ENCODE measurements at regions not wholly inside any gene's neighbourhood (a gene's known extent, or its start where the extent isn't known, plus 50 kb on each side); places are given as distances from the start of the nearest gene placed in this dataset.
A peak's percentile ranks its signal among the peaks of the same experiment; 100 is the strongest.
"Not testable (repeated sequence)": the region's sequence is repeated elsewhere in the genome, so short reads cannot be mapped to it uniquely, and the experiment has no call there.

DNA sequence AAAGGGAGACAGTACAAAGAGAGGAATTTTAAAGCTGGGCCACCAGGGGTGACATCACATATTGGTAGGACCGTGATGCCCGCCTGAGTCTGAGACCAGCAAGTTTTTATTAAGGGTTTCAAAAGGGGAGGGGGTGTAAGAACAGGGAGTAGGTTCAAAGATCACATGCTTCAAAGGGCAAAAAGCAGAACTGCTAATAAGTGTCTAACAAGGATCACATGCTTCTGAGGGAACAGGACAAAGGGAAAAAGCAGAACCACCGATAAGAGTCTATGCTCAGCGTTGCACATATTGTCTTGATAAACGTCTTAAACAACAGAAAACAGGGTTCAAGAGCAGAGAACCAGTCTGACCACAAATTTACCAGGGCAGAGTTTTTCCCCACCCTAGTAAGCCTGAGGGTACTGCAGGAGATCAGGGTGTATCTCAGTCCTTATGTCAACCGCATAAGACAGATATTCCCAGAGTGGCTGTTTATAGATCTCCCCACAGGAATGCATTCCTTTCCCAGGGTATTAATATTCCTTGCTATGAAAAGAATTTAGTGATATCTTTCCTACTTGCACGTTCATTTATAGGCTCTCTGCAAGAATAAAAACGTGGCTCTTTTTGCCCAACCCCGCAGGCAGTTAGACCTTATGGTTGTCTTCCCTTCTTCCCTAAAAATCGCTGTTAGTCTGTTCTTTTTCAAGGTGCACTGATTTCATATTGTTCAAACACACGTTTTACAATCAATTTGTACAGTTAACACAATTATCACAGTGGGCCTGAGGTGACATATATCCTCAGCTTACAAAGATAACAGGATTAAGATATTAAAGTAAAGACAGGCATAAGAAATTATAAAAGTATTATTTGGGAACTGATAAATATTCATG lies 136.5 kb upstream of the UXS1 start:
- not testable (repeated sequence) for H3K4ac ChIP-seq (ENCODE audit: low read length); H2AFZ ChIP-seq (ENCODE audit: low read length); H3K36me3 ChIP-seq (replicated peaks in 1 of 2; ENCODE audit: control insufficient read depth in 2 of 2, insufficient read depth in 2 of 2, low read length in 2 of 2); H2BK120ac ChIP-seq (ENCODE audit: low read depth, low read length); DNase-seq (ENCODE audit: low spot score); H3K27me3 ChIP-seq (ENCODE audit: control insufficient read depth in 3 of 3, insufficient read depth in 3 of 3, low read depth in 1 of 3, low read length in 3 of 3); H2BK15ac ChIP-seq (ENCODE audit: low read length); H3K14ac ChIP-seq (ENCODE audit: low read length); H3K23ac ChIP-seq (ENCODE audit: low read depth, low read length, poor library complexity); H3K27ac ChIP-seq (replicated peaks; ENCODE audit: low read length); H2AK5ac ChIP-seq (ENCODE audit: low read depth, low read length); H3K9me3 ChIP-seq (replicated peaks in 1 of 2; ENCODE audit: control insufficient read depth in 2 of 2, insufficient read depth in 1 of 2, low read depth in 1 of 2, low read length in 2 of 2); H3K4me2 ChIP-seq (ENCODE audit: insufficient read depth, low read length, poor library complexity, severe bottlenecking); H3K9ac ChIP-seq (ENCODE audit: low read depth, low read length, poor library complexity); H3K79me1 ChIP-seq (ENCODE audit: low read depth, low read length); H3K4me3 ChIP-seq (ENCODE audit: low read length in 2 of 2); H4K91ac ChIP-seq (ENCODE audit: low read depth, low read length, poor library complexity); H3K4me1 ChIP-seq (ENCODE audit: control insufficient read depth in 2 of 2, insufficient read depth in 1 of 2, low read depth in 1 of 2, low read length in 2 of 2); H3K18ac ChIP-seq (ENCODE audit: low read length); H4K8ac ChIP-seq (ENCODE audit: low read depth, low read length); H2BK12ac ChIP-seq (ENCODE audit: low read length); H2BK5ac ChIP-seq (ENCODE audit: low read length)
- WGBS, 2 donors (ENCODE audit: extremely low coverage in 2 of 2, insufficient read length in 2 of 2, insufficient replicate concordance in 1 of 2): no CpG with 5 or more reads among the region's 11 CpGs

DNA sequence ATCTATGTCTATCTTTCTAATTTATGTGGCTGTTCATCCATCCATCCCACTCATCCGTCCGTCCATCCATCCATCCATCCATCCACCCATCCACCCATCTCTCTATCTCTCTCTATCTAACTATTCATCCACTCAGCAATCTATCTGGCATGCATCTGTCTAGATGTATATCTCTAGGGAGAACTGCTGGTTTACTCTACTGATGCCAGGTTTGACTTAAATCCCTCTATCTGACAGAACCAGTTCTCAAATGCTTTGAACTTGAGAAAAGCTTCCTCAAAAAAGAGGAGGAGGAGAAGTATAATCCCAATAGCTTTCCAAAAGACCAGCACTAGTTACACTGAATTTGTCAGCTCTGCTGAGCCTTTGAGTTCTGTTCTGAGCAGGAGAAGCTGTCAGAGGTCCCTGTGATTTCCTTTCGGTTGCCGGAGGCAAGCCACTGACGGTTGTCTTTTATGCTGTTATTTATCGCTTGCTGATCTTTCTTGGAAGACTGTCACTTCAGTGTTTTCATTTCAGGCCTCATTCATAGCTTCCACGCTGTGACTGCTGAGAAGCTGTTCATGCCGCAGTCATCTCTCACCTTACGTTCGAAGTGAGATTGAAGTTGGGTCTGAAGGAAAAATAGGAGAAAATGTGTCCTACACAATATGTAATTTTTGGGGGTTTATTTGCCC lies 129.4 kb upstream of the UXS1 start:
- Histone ChIP-seq H2BK12ac (ENCODE audit: low read length) (no peak overlapping the region), H3K27me3 (ENCODE audit: control insufficient read depth in 3 of 3, insufficient read depth in 3 of 3, low read depth in 1 of 3, low read length in 3 of 3) (no peaks in the 10 kb centered on the region), H3K18ac (ENCODE audit: low read length) (no peak overlapping the region), H3K9me3 (replicated peaks in 1 of 2; ENCODE audit: control insufficient read depth in 2 of 2, insufficient read depth in 1 of 2, low read depth in 1 of 2, low read length in 2 of 2) (peaks cover 0 to 6% of the 10 kb centered on the region in 2 donors), H4K8ac (ENCODE audit: low read depth, low read length) (no peak overlapping the region), H3K9ac (ENCODE audit: low read depth, low read length, poor library complexity) (no peak overlapping the region), H3K36me3 (replicated peaks in 1 of 2; ENCODE audit: control insufficient read depth in 2 of 2, insufficient read depth in 2 of 2, low read length in 2 of 2) (no peaks in the 10 kb centered on the region), H2BK15ac (ENCODE audit: low read length) (no peak overlapping the region), H3K14ac (ENCODE audit: low read length) (no peak overlapping the region), H2AFZ (ENCODE audit: low read length) (peak overlapping the region; percentile 56), H2BK120ac (ENCODE audit: low read depth, low read length) (no peak overlapping the region), H3K4me3 (ENCODE audit: low read length in 2 of 2) (no peak overlapping the region), H3K79me1 (ENCODE audit: low read depth, low read length) (no peaks in the 10 kb centered on the region), H3K4me1 (ENCODE audit: control insufficient read depth in 2 of 2, insufficient read depth in 1 of 2, low read depth in 1 of 2, low read length in 2 of 2) (peaks cover 0 to 2% of the 10 kb centered on the region in 2 donors), H3K4ac (ENCODE audit: low read length) (no peak overlapping the region), H3K23ac (ENCODE audit: low read depth, low read length, poor library complexity) (no peak overlapping the region), H3K27ac (replicated peaks; ENCODE audit: low read length) (no peak overlapping the region), H4K91ac (ENCODE audit: low read depth, low read length, poor library complexity) (no peak overlapping the region), H2AK5ac (ENCODE audit: low read depth, low read length) (no peak overlapping the region), H2BK5ac (ENCODE audit: low read length) (no peak overlapping the region), H3K4me2 (ENCODE audit: insufficient read depth, low read length, poor library complexity, severe bottlenecking) (no peak overlapping the region)
- no peak for DNase-seq (ENCODE audit: low spot score)
- WGBS, 2 donors (ENCODE audit: extremely low coverage in 2 of 2, insufficient read length in 2 of 2, insufficient replicate concordance in 1 of 2): 100% methylated on average over 2 of the region's 10 CpGs; no CpG with 5 or more reads in 1 of the 2 donors

DNA sequence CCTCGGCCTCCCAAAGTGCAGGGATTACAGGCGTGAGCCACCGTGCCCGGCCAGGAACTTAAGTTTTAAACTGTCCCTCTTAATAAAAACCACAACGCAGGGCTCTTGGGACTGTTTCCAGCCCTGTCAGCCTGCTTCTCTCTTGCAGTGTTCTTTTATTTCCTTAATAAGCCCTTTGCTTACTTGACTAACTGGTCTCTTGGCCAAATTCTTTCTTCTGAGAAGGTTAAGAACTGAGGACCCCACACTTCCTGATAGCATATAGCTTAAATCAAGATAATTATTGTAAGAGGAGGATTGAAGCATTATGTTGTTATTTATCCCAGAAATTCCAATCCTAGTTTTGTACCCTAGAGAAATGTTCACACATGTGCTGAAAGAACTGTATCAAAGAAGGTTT lies 128.2 kb upstream of the UXS1 start:
- no peak overlapping the region for H3K4me2 ChIP-seq (ENCODE audit: insufficient read depth, low read length, poor library complexity, severe bottlenecking)
- no peak overlapping the region for H3K9ac ChIP-seq (ENCODE audit: low read depth, low read length, poor library complexity)
- no peak overlapping the region for H2BK5ac ChIP-seq (ENCODE audit: low read length)
- H2AK5ac ChIP-seq (ENCODE audit: low read depth, low read length): no peak overlapping the region
- no peak overlapping the region for H4K8ac ChIP-seq (ENCODE audit: low read depth, low read length)
- no peak overlapping the region for H3K4ac ChIP-seq (ENCODE audit: low read length)
- H3K9me3 ChIP-seq (replicated peaks in 1 of 2; ENCODE audit: control insufficient read depth in 2 of 2, insufficient read depth in 1 of 2, low read depth in 1 of 2, low read length in 2 of 2): peaks cover 0 to 6% of the 10 kb centered on the region in 2 donors
- DNase-seq (ENCODE audit: low spot score): no peak
- H3K4me1 ChIP-seq (ENCODE audit: control insufficient read depth in 2 of 2, insufficient read depth in 1 of 2, low read depth in 1 of 2, low read length in 2 of 2): peaks cover 0 to 2% of the 10 kb centered on the region in 2 donors
- no peak overlapping the region for H2AFZ ChIP-seq (ENCODE audit: low read length)
- H2BK120ac ChIP-seq (ENCODE audit: low read depth, low read length): no peak overlapping the region
- no peak overlapping the region for H3K27ac ChIP-seq (replicated peaks; ENCODE audit: low read length)
- no peak overlapping the region for H2BK15ac ChIP-seq (ENCODE audit: low read length)
- H3K14ac ChIP-seq (ENCODE audit: low read length): no peak overlapping the region
- no CpG with 5 or more reads among the region's 5 CpGs for WGBS, 2 donors (ENCODE audit: extremely low coverage in 2 of 2, insufficient read length in 2 of 2, insufficient replicate concordance in 1 of 2)
- no peaks in the 10 kb centered on the region for H3K27me3 ChIP-seq (ENCODE audit: control insufficient read depth in 3 of 3, insufficient read depth in 3 of 3, low read depth in 1 of 3, low read length in 3 of 3)
- no peak overlapping the region for H4K91ac ChIP-seq (ENCODE audit: low read depth, low read length, poor library complexity)
- H3K4me3 ChIP-seq (ENCODE audit: low read length in 2 of 2): no peak overlapping the region
- H3K36me3 ChIP-seq (replicated peaks in 1 of 2; ENCODE audit: control insufficient read depth in 2 of 2, insufficient read depth in 2 of 2, low read length in 2 of 2): no peaks in the 10 kb centered on the region
- no peak overlapping the region for H2BK12ac ChIP-seq (ENCODE audit: low read length)
- H3K23ac ChIP-seq (ENCODE audit: low read depth, low read length, poor library complexity): no peak overlapping the region
- H3K18ac ChIP-seq (ENCODE audit: low read length): no peak overlapping the region
- H3K79me1 ChIP-seq (ENCODE audit: low read depth, low read length): no peaks in the 10 kb centered on the region

DNA sequence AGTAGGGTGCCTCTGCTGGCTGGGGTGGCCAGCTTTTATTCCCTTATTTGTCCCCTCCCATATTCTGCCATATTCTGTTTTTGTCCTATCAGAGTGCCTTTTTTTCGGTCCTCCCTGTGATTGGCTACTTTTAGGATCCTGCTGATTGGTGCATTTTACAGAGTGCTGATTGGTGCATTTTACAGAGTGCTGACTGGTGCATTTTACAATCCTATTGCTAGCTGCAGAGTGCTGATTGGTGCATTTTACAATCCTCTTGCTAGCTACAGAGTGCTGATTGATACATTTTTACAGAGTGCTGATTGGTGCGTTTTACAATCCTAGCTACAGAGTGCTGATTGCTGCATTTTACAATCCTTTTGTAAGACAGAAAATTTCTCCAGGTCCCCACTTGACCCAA lies 126.3 kb upstream of the UXS1 start:
- H3K23ac ChIP-seq (ENCODE audit: low read depth, low read length, poor library complexity); H3K9ac ChIP-seq (ENCODE audit: low read depth, low read length, poor library complexity): not testable (repeated sequence)
- WGBS, 2 donors (ENCODE audit: extremely low coverage in 2 of 2, insufficient read length in 2 of 2, insufficient replicate concordance in 1 of 2): no CpG with 5 or more reads among the region's 2 CpGs

More for the DNA sequence above, 126.3 kb upstream of the UXS1 start:
- not testable (repeated sequence) for H3K14ac ChIP-seq (ENCODE audit: low read length); H2AFZ ChIP-seq (ENCODE audit: low read length); H3K4me2 ChIP-seq (ENCODE audit: insufficient read depth, low read length, poor library complexity, severe bottlenecking); H4K8ac ChIP-seq (ENCODE audit: low read depth, low read length); H3K27me3 ChIP-seq (ENCODE audit: control insufficient read depth in 3 of 3, insufficient read depth in 3 of 3, low read depth in 1 of 3, low read length in 3 of 3); H4K91ac ChIP-seq (ENCODE audit: low read depth, low read length, poor library complexity); H2BK5ac ChIP-seq (ENCODE audit: low read length); DNase-seq (ENCODE audit: low spot score); H3K27ac ChIP-seq (replicated peaks; ENCODE audit: low read length); H3K4me1 ChIP-seq (ENCODE audit: control insufficient read depth in 2 of 2, insufficient read depth in 1 of 2, low read depth in 1 of 2, low read length in 2 of 2); H3K79me1 ChIP-seq (ENCODE audit: low read depth, low read length); H2BK15ac ChIP-seq (ENCODE audit: low read length); H3K4me3 ChIP-seq (ENCODE audit: low read length in 2 of 2); H2BK12ac ChIP-seq (ENCODE audit: low read length); H3K4ac ChIP-seq (ENCODE audit: low read length); H3K9me3 ChIP-seq (replicated peaks in 1 of 2; ENCODE audit: control insufficient read depth in 2 of 2, insufficient read depth in 1 of 2, low read depth in 1 of 2, low read length in 2 of 2); H2BK120ac ChIP-seq (ENCODE audit: low read depth, low read length); H3K36me3 ChIP-seq (replicated peaks in 1 of 2; ENCODE audit: control insufficient read depth in 2 of 2, insufficient read depth in 2 of 2, low read length in 2 of 2); H3K18ac ChIP-seq (ENCODE audit: low read length); H2AK5ac ChIP-seq (ENCODE audit: low read depth, low read length)
